Central memory CD8-positive, alpha-beta T cell (primary cell): ENCODE measurements at regions not wholly inside any gene's neighbourhood (a gene's known extent, or its start where the extent isn't known, plus 50 kb on each side); places are given as distances from the start of the nearest gene placed in this dataset.

ENCODE experiments used
- ATAC-seq: fragments of 150-1000 bp; cut with Tn5 transposase; replicated peaks from 2 replicates; pipeline ENCODE4 v1.10.0; 2022; ENCODE audit warnings: mild to moderate bottlenecking, moderate FRiP score, moderate number of reproducible peaks; ENCODE audit not compliant: poor library complexity, severe bottlenecking; ENCODE audit errors: extremely low read depth
- DNase-seq, 2 donors: peaks; one replicate each; pipeline ENCODE4 v3.0.0; 2021; ENCODE audit warnings: low spot score in 2 of 2
- H3K27ac Mint-ChIP-seq: one replicate; pipeline ENCODE4 v1.8.0; 2022; ENCODE audit warnings: low read depth, mild to moderate bottlenecking, moderate library complexity, mixed read lengths
- H3K27me3 Mint-ChIP-seq: one replicate; pipeline ENCODE4 v1.8.0; 2022; ENCODE audit warnings: mixed read lengths
- H3K36me3 Mint-ChIP-seq: one replicate; pipeline ENCODE4 v1.8.0; 2022; ENCODE audit warnings: mild to moderate bottlenecking, moderate library complexity, mixed read lengths; ENCODE audit not compliant: insufficient read depth
- H3K4me1 Mint-ChIP-seq: one replicate; pipeline ENCODE4 v1.8.0; 2022; ENCODE audit warnings: mixed read lengths
- H3K4me3 Mint-ChIP-seq: one replicate; pipeline ENCODE4 v1.8.0; 2022; ENCODE audit warnings: mild to moderate bottlenecking, moderate library complexity, mixed read lengths
- H3K9me3 Mint-ChIP-seq: one replicate; pipeline ENCODE4 v1.8.0; 2022; ENCODE audit warnings: mixed read lengths

- no peak for DNase-seq
- no peak overlapping the region for H3K4me3 Mint-ChIP-seq
- H3K36me3 Mint-ChIP-seq, result no peaks in the 10 kb centered on the region
- H3K27me3 Mint-ChIP-seq, result peaks cover 22% of the 10 kb centered on the region
- H3K27ac Mint-ChIP-seq, result no peak overlapping the region
- ATAC-seq, result no peak
- no peaks in the 10 kb centered on the region for H3K9me3 Mint-ChIP-seq
- H3K4me1 Mint-ChIP-seq, result no peaks in the 10 kb centered on the region
Observed at GRCh38 chr11:71311928-71312510, 59.6 kb upstream of the SHANK2 start.

DNA sequence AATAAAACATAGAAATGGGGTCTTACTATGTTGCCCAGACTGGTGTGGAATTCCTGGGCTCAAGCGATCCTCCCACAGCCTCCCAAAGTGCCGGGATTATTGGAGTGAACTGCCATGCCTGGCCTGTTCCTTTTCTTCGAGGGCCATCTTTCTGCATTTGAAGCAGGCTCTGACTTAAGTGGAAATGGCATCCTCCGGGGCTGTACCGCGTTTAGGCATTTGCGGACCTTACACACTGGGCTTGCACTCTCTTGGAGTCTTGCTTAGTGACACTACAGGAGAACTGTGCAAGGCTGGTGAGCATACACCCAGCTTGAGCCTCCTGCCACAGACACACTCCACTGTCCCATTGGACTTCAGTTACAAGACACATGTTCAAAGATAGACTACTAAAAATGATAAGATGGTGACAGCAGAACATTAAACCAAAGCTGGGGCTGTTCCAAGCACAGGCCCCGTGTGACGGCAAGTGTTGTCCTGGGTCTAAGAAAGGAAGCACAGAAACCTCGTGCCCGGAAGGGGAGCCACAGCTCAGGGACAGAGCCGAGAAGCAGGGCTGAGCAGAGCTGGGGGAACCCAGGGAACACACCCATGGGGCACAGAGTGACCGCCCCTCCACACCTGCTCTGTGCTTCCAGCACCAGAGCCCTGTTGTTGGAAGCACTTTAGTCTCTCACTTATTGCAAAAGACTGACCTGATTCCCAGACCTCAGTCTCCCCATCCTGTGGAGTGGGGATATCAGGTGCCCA is 59.0 kb upstream of the SHANK2 start:
- no peak overlapping the region for H3K4me3 Mint-ChIP-seq
- ATAC-seq (no peak), DNase-seq (no peak)
- peaks cover 15% of the 10 kb centered on the region for H3K27me3 Mint-ChIP-seq
- no peaks in the 10 kb centered on the region for H3K9me3 Mint-ChIP-seq
- no peaks in the 10 kb centered on the region for H3K36me3 Mint-ChIP-seq
- no peaks in the 10 kb centered on the region for H3K4me1 Mint-ChIP-seq
- H3K27ac Mint-ChIP-seq, result no peak overlapping the region

GRCh38 chr11:71310184-71310583 is 57.8 kb upstream of the SHANK2 start:
- no peaks in the 10 kb centered on the region for H3K36me3 Mint-ChIP-seq
- H3K27ac Mint-ChIP-seq, result no peak overlapping the region
- no peak overlapping the region for H3K4me3 Mint-ChIP-seq
- DNase-seq, result no peak
- no peaks in the 10 kb centered on the region for H3K9me3 Mint-ChIP-seq
- ATAC-seq, result no peak
- no peaks in the 10 kb centered on the region for H3K4me1 Mint-ChIP-seq
- peaks cover 18% of the 10 kb centered on the region for H3K27me3 Mint-ChIP-seq

DNA sequence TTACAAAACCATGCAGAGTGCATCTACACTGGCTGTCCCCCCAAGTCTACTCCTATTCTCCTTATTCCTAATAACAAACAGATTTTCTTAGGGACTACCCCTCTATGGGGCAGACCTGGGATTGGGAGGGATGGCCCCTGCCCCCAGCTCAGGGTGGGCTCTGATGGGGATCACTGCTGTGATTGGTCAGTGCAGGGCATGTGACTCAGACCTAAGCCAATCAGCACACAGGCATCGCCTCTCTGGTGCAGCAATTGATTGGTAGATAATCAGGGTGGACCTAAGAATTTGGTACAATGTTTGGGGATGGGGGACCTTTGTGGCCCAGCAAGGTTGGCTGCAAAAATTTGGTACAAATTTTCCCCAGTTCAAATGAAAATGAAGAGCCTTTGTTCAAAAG is 57.2 kb upstream of the SHANK2 start:
- H3K27ac Mint-ChIP-seq, result no peak overlapping the region
- H3K36me3 Mint-ChIP-seq, result no peaks in the 10 kb centered on the region
- no peaks in the 10 kb centered on the region for H3K4me1 Mint-ChIP-seq
- DNase-seq, result no peak
- ATAC-seq, result no peak
- no peak overlapping the region for H3K4me3 Mint-ChIP-seq
- H3K9me3 Mint-ChIP-seq, result no peaks in the 10 kb centered on the region
- peaks cover 24% of the 10 kb centered on the region for H3K27me3 Mint-ChIP-seq

- no peaks in the 10 kb centered on the region for H3K4me1 Mint-ChIP-seq
- H3K27me3 Mint-ChIP-seq, result peaks cover 29% of the 10 kb centered on the region
- no peaks in the 10 kb centered on the region for H3K9me3 Mint-ChIP-seq
- H3K4me3 Mint-ChIP-seq, result no peak overlapping the region
- ATAC-seq (no peak), DNase-seq (no peak)
- H3K36me3 Mint-ChIP-seq, result no peaks in the 10 kb centered on the region
- H3K27ac Mint-ChIP-seq, result no peak overlapping the region
Observed at GRCh38 chr11:71309181-71309580, 56.8 kb upstream of the SHANK2 start.

GRCh38 chr11:71307811-71308645 is 55.7 kb upstream of the SHANK2 start:
- H3K27me3 Mint-ChIP-seq, result peaks cover 40% of the 10 kb centered on the region
- no peak overlapping the region for H3K27ac Mint-ChIP-seq
- H3K36me3 Mint-ChIP-seq, result no peaks in the 10 kb centered on the region
- DNase-seq (no peak), ATAC-seq (no peak)
- no peak overlapping the region for H3K4me3 Mint-ChIP-seq
- H3K9me3 Mint-ChIP-seq, result no peaks in the 10 kb centered on the region
- H3K4me1 Mint-ChIP-seq, result no peaks in the 10 kb centered on the region

- no peak overlapping the region for H3K4me3 Mint-ChIP-seq
- ATAC-seq (no peak), DNase-seq (no peak)
- H3K4me1 Mint-ChIP-seq, result no peaks in the 10 kb centered on the region
- peaks cover 48% of the 10 kb centered on the region for H3K27me3 Mint-ChIP-seq
- no peak overlapping the region for H3K27ac Mint-ChIP-seq
- no peaks in the 10 kb centered on the region for H3K9me3 Mint-ChIP-seq
- no peaks in the 10 kb centered on the region for H3K36me3 Mint-ChIP-seq
Observed at GRCh38 chr11:71305451-71306125, 53.2 kb upstream of the SHANK2 start.

DNA sequence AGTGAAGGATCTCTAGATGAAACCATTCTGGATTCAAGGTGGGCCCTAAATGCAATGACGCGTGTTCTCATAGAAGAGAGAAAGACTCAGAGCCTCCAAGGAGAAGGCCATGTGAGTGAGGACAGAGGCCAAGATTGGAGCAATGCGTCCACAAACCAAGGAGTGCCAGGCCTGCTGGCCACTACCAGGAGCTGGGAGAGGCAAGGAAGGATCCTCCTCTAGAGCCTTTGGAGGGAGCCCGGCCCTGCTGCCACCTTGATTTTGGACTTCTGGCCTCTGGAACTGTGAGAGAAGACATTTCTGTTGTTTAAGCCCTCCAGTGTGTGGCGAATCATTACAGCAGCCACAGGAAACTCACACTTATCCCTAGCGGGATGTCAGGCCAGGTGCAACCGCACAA is 52.7 kb upstream of the SHANK2 start:
- Mint-ChIP-seq H3K9me3 (no peaks in the 10 kb centered on the region), H3K27ac (no peak overlapping the region), H3K4me1 (no peaks in the 10 kb centered on the region), H3K36me3 (no peaks in the 10 kb centered on the region), H3K4me3 (no peak overlapping the region), H3K27me3 (peaks cover 53% of the 10 kb centered on the region)
- no peak for DNase-seq
- no peak for ATAC-seq

DNA sequence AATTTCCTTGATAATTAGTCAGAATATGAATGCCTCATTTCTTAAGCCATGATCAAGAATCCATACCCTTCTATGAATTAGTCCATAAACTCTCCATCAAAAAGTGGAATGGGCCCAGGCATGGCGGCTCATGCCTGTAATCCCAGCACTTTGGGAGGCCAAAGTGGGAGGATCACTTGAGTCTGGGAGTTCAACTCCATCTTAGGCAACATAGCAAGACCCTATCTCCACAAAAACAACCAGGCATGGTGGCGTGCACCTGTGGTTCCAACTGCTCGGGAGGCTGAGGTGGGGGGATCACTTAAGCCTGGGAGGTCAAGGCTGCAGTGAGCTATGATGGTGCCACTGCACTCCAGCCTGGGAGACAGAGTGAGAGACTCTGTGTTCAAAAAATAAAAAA is 52.1 kb upstream of the SHANK2 start:
- Mint-ChIP-seq H3K4me3 (no peak overlapping the region), H3K36me3 (no peaks in the 10 kb centered on the region), H3K27ac (no peak overlapping the region), H3K27me3 (peaks cover 59% of the 10 kb centered on the region), H3K4me1 (no peaks in the 10 kb centered on the region), H3K9me3 (no peaks in the 10 kb centered on the region)
- DNase-seq (no peak), ATAC-seq (no peak)

DNA sequence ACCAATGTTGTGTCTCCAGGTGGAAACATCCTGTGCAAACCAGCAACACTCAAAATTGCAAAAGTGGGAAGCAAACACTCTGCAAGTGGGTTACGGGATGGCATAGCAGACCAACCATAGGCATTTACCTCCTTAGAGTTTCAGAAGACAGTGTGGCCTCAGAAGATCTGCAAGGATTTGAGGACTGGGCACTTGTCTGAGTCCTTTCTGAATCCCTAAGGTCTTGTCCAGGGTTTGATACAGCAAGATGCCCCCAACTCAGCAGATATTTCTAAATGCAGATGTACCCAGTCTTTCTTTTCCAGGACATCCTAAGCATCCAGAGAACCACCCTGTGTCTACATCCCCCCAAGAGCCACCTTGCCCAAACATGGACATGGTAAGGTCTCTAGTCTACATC is 51.7 kb upstream of the SHANK2 start:
- ATAC-seq (no peak), DNase-seq (no peak)
- H3K4me1 Mint-ChIP-seq, result no peaks in the 10 kb centered on the region
- H3K27ac Mint-ChIP-seq, result no peak overlapping the region
- no peaks in the 10 kb centered on the region for H3K36me3 Mint-ChIP-seq
- no peaks in the 10 kb centered on the region for H3K9me3 Mint-ChIP-seq
- no peak overlapping the region for H3K4me3 Mint-ChIP-seq
- H3K27me3 Mint-ChIP-seq, result peaks cover 63% of the 10 kb centered on the region

- no peak overlapping the region for H3K4me3 Mint-ChIP-seq
- no peak for ATAC-seq
- peaks cover 74% of the 10 kb centered on the region for H3K27me3 Mint-ChIP-seq
Observed at GRCh38 chr11:71302911-71303310, 50.5 kb upstream of the SHANK2 start.

GRCh38 chr11:71302534-71302909 is 50.1 kb upstream of the SHANK2 start:
- H3K9me3 Mint-ChIP-seq, result no peaks in the 10 kb centered on the region
- no peak for DNase-seq
- peaks cover 74% of the 10 kb centered on the region for H3K27me3 Mint-ChIP-seq
- no peaks in the 10 kb centered on the region for H3K4me1 Mint-ChIP-seq
- ATAC-seq, result no peak
- no peaks in the 10 kb centered on the region for H3K36me3 Mint-ChIP-seq
- no peak overlapping the region for H3K4me3 Mint-ChIP-seq
- no peak overlapping the region for H3K27ac Mint-ChIP-seq

More at GRCh38 chr11:71302911-71303310, 50.5 kb upstream of the SHANK2 start:
- Mint-ChIP-seq H3K9me3 (no peaks in the 10 kb centered on the region), H3K4me1 (no peaks in the 10 kb centered on the region), H3K27ac (no peak overlapping the region), H3K36me3 (no peaks in the 10 kb centered on the region)
- DNase-seq, result no peak
